A673 (cell line): ENCODE measurements at regions not wholly inside any gene's neighbourhood (a gene's known extent, or its start where the extent isn't known, plus 50 kb on each side); places are given as distances from the start of the nearest gene placed in this dataset.

Experiments used
- BruUV-seq: library from RNA; stranded (reverse); fragments of 400-500 nt; replicated peaks from 2 replicates; lab custom pipeline; 2021; lab: Mats Ljungman, UMichigan
- CTCF ChIA-PET: fragments of 300-600 bp; sonication (Branson Sonifier 250); formaldehyde crosslinking; loops from one replicate; lab custom pipeline; 2022; ENCODE audit warnings: antibody characterized with exemption; lab: Charles Lee
- POLR2A ChIA-PET: fragments of 300-600 bp; sonication (Branson Sonifier 250); formaldehyde crosslinking; loops from one replicate; lab custom pipeline; 2022; ENCODE audit warnings: antibody characterized with exemption; ENCODE audit not compliant: low non-redundant PET; lab: Charles Lee
- DNase-seq: peaks from one replicate; pipeline ENCODE4 v3.0.0-alpha.2; 2015; ENCODE audit warnings: low spot score
- H3K27ac ChIP-seq: fragments of 200-600 bp; sonication (generic); 2 replicates; pipeline ENCODE4 v1.5.1; 2016; ENCODE audit warnings: mixed run types, low read depth, mild to moderate bottlenecking, mixed read lengths, antibody characterized with exemption, low read length; ENCODE audit not compliant: poor library complexity, severe bottlenecking
- H3K27me3 ChIP-seq: fragments of 200-600 bp; sonication (generic); replicated peaks from 2 replicates; pipeline ENCODE4 v1.6.1; 2017; ENCODE audit warnings: mixed run types, low read depth, mild to moderate bottlenecking, mixed read lengths, antibody characterized with exemption, low read length; ENCODE audit not compliant: insufficient read depth, poor library complexity
- H3K36me3 ChIP-seq: fragments of 200-600 bp; sonication (generic); 2 replicates; pipeline ENCODE4 v1.6.1; 2016; ENCODE audit warnings: mixed run types, mild to moderate bottlenecking, mixed read lengths, antibody characterized with exemption, low read length; ENCODE audit not compliant: insufficient read depth, poor library complexity, severe bottlenecking
- H3K4me1 ChIP-seq: fragments of 200-600 bp; sonication (generic); 2 replicates; pipeline ENCODE4 v1.6.1; 2017; ENCODE audit warnings: mixed run types, mild to moderate bottlenecking, mixed read lengths, antibody characterized with exemption, low read length; ENCODE audit not compliant: insufficient read depth, poor library complexity, severe bottlenecking
- H3K4me3 ChIP-seq: fragments of 200-600 bp; sonication (generic); 2 replicates; pipeline ENCODE4 v1.5.1; 2016; ENCODE audit warnings: low read depth, mixed run types, mild to moderate bottlenecking, mixed read lengths, low read length; ENCODE audit not compliant: poor library complexity, severe bottlenecking
- H3K9me3 ChIP-seq: fragments of 200-600 bp; sonication (generic); 2 replicates; pipeline ENCODE4 v1.6.1; 2016; ENCODE audit warnings: mixed run types, low read depth, mild to moderate bottlenecking, mixed read lengths, antibody characterized with exemption, low read length; ENCODE audit not compliant: poor library complexity, severe bottlenecking
- CTCF ChIP-seq: fragments of 300-800, 200-600 bp; sonication (generic); conservative IDR thresholded peaks from 2 replicates; pipeline ENCODE4 v1.5.1; 2017; ENCODE audit warnings: low read depth, mild to moderate bottlenecking, antibody characterized with exemption, low read length, moderate library complexity, mixed read lengths
- EZH2 ChIP-seq: fragments of 200-600 bp; sonication (generic); IDR thresholded peaks from 2 replicates; pipeline ENCODE4 v1.6.1; 2017; ENCODE audit warnings: borderline replicate concordance, low read depth, mild to moderate bottlenecking, mixed read lengths, antibody characterized with exemption, low read length; ENCODE audit not compliant: poor library complexity, severe bottlenecking
- intact Hi-C: fragments of 100-400 bp; cut with micrococcal nuclease; formaldehyde crosslinking; loops from one replicate; pipeline ENCODE4 v1.10.0; 2022; ENCODE audit not compliant: unreplicated experiment

DNA sequence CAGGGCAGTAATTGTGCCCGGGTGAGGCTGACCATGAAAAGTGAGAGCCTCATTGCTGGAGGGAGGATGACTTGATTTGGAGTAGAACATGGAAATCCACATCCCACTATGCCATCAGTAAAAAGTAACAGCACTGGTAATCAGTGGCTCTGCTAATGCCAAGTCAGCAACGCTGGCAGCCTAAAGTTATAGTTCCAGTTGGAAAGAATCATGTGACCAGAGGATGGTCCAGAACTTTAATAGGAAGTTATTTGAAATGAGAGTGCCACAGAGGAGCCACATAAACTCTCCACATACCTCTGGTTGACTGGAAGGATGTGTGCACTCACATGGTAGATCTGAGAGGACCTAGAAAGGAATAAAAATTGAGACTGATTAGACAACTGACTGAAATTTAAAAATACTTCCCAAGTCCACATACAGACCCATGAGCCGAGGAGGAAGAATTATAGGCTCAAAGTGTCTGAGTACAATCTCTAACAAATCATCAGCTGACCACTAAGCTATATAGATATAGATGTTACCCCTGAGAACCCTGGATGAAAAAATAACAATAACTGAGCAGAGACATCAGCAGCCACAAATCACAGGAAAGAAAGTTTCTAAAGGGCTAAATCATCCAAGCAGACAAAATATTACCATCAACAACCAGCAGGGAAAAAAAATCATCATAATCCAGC is 346.8 kb downstream of the STK39 start:
- no peaks in the 10 kb centered on the region for H3K4me1 ChIP-seq
- no TSS peak for BruUV-seq
- H3K4me3 ChIP-seq: no peak overlapping the region
- no peak for TF ChIP-seq CTCF
- ChIA-PET CTCF (no interaction called here), POLR2A (no interaction called here)
- intact Hi-C loops: no loop called here
- DNase-seq: no peak
- no peaks in the 10 kb centered on the region for H3K27me3 ChIP-seq
- no peaks in the 10 kb centered on the region for H3K9me3 ChIP-seq
- no peaks in the 10 kb centered on the region for H3K36me3 ChIP-seq
- no peak overlapping the region for H3K27ac ChIP-seq

DNA sequence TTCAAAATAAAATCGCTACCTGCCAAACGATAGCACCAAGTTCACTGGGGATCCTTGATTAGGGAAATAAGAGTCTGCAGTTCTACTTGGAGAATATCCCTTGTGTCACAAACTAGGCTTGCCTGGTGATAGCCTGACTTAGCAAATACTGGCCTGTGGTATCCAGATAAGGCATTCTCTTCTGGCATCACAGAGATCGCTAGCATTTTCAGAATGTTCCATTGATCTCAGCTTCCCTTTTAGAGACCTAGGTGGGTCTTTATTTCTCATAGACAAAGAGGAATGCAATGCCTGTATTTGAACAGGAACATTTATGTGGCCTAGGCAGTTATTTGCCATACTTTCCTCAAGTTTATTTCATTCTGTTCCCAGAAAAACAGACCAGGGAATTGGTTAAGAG is 349.1 kb downstream of the STK39 start:
- Histone ChIP-seq H3K27ac (no peak overlapping the region), H3K27me3 (no peaks in the 10 kb centered on the region), H3K36me3 (no peaks in the 10 kb centered on the region), H3K9me3 (no peaks in the 10 kb centered on the region), H3K4me1 (no peaks in the 10 kb centered on the region), H3K4me3 (no peak overlapping the region)
- POLR2A ChIA-PET: no interaction called here
- BruUV-seq: no TSS peak
- CTCF ChIA-PET: no interaction called here
- TF ChIP-seq CTCF: no peak
- no peak for TF ChIP-seq EZH2
- no peak for DNase-seq
- intact Hi-C loops: no loop called here

DNA sequence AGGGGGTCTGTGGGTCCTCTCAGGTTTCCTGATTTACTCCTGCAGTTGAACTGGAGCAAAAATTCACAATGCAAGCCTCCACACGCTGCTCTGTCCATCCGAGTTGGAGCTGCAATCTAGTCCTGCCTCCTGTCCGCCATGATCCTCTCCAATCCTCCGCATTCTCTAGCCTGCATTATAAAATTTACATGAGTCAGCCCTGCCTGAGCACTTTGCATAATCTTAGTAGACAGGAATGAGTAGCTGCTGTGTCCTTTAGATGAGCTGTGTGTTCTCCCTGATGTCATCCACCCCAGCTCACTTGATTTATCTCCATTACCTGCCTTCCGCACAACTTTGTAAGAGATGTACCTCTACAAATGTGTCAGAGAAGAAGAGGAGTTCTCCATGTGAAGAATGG is 355.6 kb downstream of the STK39 start:
- TF ChIP-seq CTCF (no peak), EZH2 (no peak)
- Histone ChIP-seq H3K4me1 (no peaks in the 10 kb centered on the region), H3K36me3 (no peaks in the 10 kb centered on the region), H3K9me3 (no peaks in the 10 kb centered on the region), H3K4me3 (no peak overlapping the region), H3K27ac (no peak overlapping the region), H3K27me3 (no peaks in the 10 kb centered on the region)
- intact Hi-C loops: no loop called here
- ChIA-PET CTCF (no interaction called here), POLR2A (no interaction called here)
- DNase-seq: no peak
- BruUV-seq: no TSS peak
